Activated naive CD4-positive, alpha-beta T cell treated with anti-CD3 and anti-CD28 coated beads, Interleukin-2, amount 50 U/mL, for 72 hours (primary cell): ENCODE measurements at regions not wholly inside any gene's neighbourhood (a gene's known extent, or its start where the extent isn't known, plus 50 kb on each side); places are given as distances from the start of the nearest gene placed in this dataset.
"Not testable (repeated sequence)": the region's sequence is repeated elsewhere in the genome, so short reads cannot be mapped to it uniquely, and the experiment has no call there.

ENCODE experiments used
- ATAC-seq, 2 donors: fragments of 150-1000 bp; cut with Tn5 transposase; 2 replicates each; pipeline ENCODE4 v1.10.0; 2021; ENCODE audit warnings: mild to moderate bottlenecking in 2 of 2, moderate library complexity in 2 of 2
- DNase-seq, 2 donors: peaks; one replicate each; pipeline ENCODE4 v3.0.0; 2021 to 2022; ENCODE audit warnings: low spot score in 2 of 2
- H3K27ac Mint-ChIP-seq, 2 donors: one replicate each; pipeline ENCODE4 v1.8.0; 2022; ENCODE audit warnings: mild to moderate bottlenecking in 2 of 2, mixed read lengths in 2 of 2
- H3K36me3 Mint-ChIP-seq, 2 donors: one replicate each; pipeline ENCODE4 v1.8.0; 2022; ENCODE audit warnings: mixed read lengths in 2 of 2
- H3K9me3 Mint-ChIP-seq, 2 donors: one replicate each; pipeline ENCODE4 v1.8.0; 2022; ENCODE audit warnings: mixed read lengths in 2 of 2

- no peak for DNase-seq
- Mint-ChIP-seq H3K27ac (no peak overlapping the region), H3K9me3 (peaks cover 7 to 13% of the 10 kb centered on the region in 2 donors), H3K36me3 (no peaks in the 10 kb centered on the region)
- ATAC-seq: no peak
Measured at GRCh38 chr14:87628780-87629179, 364.2 kb downstream of the GALC start.

- ATAC-seq (no peak), DNase-seq (no peak)
- Mint-ChIP-seq H3K9me3 (peaks cover 9 to 13% of the 10 kb centered on the region in 2 donors), H3K27ac (no peak overlapping the region), H3K36me3 (no peaks in the 10 kb centered on the region)
Measured at GRCh38 chr14:87628129-87628528, 364.9 kb downstream of the GALC start.

GRCh38 chr14:87626266-87626665 is 366.7 kb downstream of the GALC start:
- H3K36me3 Mint-ChIP-seq: peaks cover 0 to 7% of the 10 kb centered on the region in 2 donors

GRCh38 chr14:87623616-87624015 is 369.4 kb downstream of the GALC start:
- ATAC-seq (no peak), DNase-seq (no peak)
- Mint-ChIP-seq H3K9me3 (peaks cover 21 to 26% of the 10 kb centered on the region in 2 donors), H3K36me3 (peaks cover 0 to 7% of the 10 kb centered on the region in 2 donors), H3K27ac (no peak overlapping the region)

More at GRCh38 chr14:87626266-87626665, 366.7 kb downstream of the GALC start:
- Mint-ChIP-seq H3K9me3 (peaks cover 18% of the 10 kb centered on the region in 2 donors), H3K27ac (no peak overlapping the region)
- DNase-seq (no peak), ATAC-seq (no peak)

GRCh38 chr14:87617079-87617478 is 375.9 kb downstream of the GALC start:
- Mint-ChIP-seq H3K27ac (no peak overlapping the region), H3K9me3 (peaks cover 11 to 13% of the 10 kb centered on the region in 2 donors), H3K36me3 (peaks cover 0 to 3% of the 10 kb centered on the region in 2 donors)
- ATAC-seq (no peak), DNase-seq (no peak)

- Mint-ChIP-seq H3K36me3 (no peaks in the 10 kb centered on the region), H3K27ac (no peak overlapping the region), H3K9me3 (peaks cover 8 to 11% of the 10 kb centered on the region in 2 donors)
- ATAC-seq (no peak), DNase-seq (peak in 1 of 2 donors; percentile 52)
Measured at GRCh38 chr14:87615822-87616679, 376.9 kb downstream of the GALC start.

GRCh38 chr14:87615047-87615446 is 377.9 kb downstream of the GALC start:
- H3K27ac Mint-ChIP-seq: no peak overlapping the region
- H3K9me3 Mint-ChIP-seq: peaks cover 0 to 3% of the 10 kb centered on the region in 2 donors
- ATAC-seq (no peak), DNase-seq (no peak)
- no peaks in the 10 kb centered on the region for H3K36me3 Mint-ChIP-seq

GRCh38 chr14:87613881-87614280 is 379.1 kb downstream of the GALC start:
- Mint-ChIP-seq H3K9me3 (no peaks in the 10 kb centered on the region), H3K27ac (no peak overlapping the region), H3K36me3 (no peaks in the 10 kb centered on the region)
- no peak for ATAC-seq
- no peak for DNase-seq

- H3K36me3 Mint-ChIP-seq: peaks cover 5 to 11% of the 10 kb centered on the region in 2 donors
- H3K9me3 Mint-ChIP-seq: peaks cover 12 to 17% of the 10 kb centered on the region in 2 donors
- not testable (repeated sequence) for ATAC-seq, H3K27ac Mint-ChIP-seq, DNase-seq
Measured at GRCh38 chr14:87607056-87607455, 385.9 kb downstream of the GALC start.

GRCh38 chr14:87601036-87601435 is 391.9 kb downstream of the GALC start:
- H3K9me3 Mint-ChIP-seq: peaks cover 10 to 13% of the 10 kb centered on the region in 2 donors
- no peak overlapping the region for H3K27ac Mint-ChIP-seq
- no peak for DNase-seq
- ATAC-seq: no peak
- H3K36me3 Mint-ChIP-seq: peaks cover 0 to 8% of the 10 kb centered on the region in 2 donors

GRCh38 chr14:87600240-87600639 is 392.7 kb downstream of the GALC start:
- Mint-ChIP-seq H3K9me3 (peaks cover 10 to 19% of the 10 kb centered on the region in 2 donors), H3K27ac (no peak overlapping the region), H3K36me3 (peaks cover 0 to 8% of the 10 kb centered on the region in 2 donors)
- no peak for DNase-seq
- ATAC-seq: no peak

- Mint-ChIP-seq H3K27ac (no peak overlapping the region), H3K36me3 (no peaks in the 10 kb centered on the region), H3K9me3 (peaks cover 7% of the 10 kb centered on the region in 2 donors)
- ATAC-seq (no peak), DNase-seq (no peak)
Measured at GRCh38 chr14:87581298-87581697, 411.7 kb downstream of the GALC start.

- ATAC-seq (no peak), DNase-seq (no peak)
- H3K27ac Mint-ChIP-seq: no peak overlapping the region
- H3K9me3 Mint-ChIP-seq: peaks cover 7% of the 10 kb centered on the region in 2 donors
- no peaks in the 10 kb centered on the region for H3K36me3 Mint-ChIP-seq
Measured at GRCh38 chr14:87579036-87579435, 413.9 kb downstream of the GALC start.

- Mint-ChIP-seq H3K36me3 (no peaks in the 10 kb centered on the region), H3K27ac (no peak overlapping the region), H3K9me3 (peaks cover under 1 to 7% of the 10 kb centered on the region in 2 donors)
- DNase-seq (no peak), ATAC-seq (no peak)
Measured at GRCh38 chr14:87575378-87575777, 417.6 kb downstream of the GALC start.

- DNase-seq: no peak
- ATAC-seq: no peak
- H3K36me3 Mint-ChIP-seq: no peaks in the 10 kb centered on the region
- no peak overlapping the region for H3K27ac Mint-ChIP-seq
- H3K9me3 Mint-ChIP-seq: peaks cover 0 to 7% of the 10 kb centered on the region in 2 donors
Measured at GRCh38 chr14:87573591-87573990, 419.4 kb downstream of the GALC start.

- no peak for ATAC-seq
- Mint-ChIP-seq H3K36me3 (no peaks in the 10 kb centered on the region), H3K27ac (no peak overlapping the region), H3K9me3 (peaks cover 2 to 6% of the 10 kb centered on the region in 2 donors)
- no peak for DNase-seq
Measured at GRCh38 chr14:87567618-87568295, 425.2 kb downstream of the GALC start.

GRCh38 chr14:87566991-87567390 is 426.0 kb downstream of the GALC start:
- Mint-ChIP-seq H3K9me3 (peaks cover 6% of the 10 kb centered on the region in 2 donors), H3K27ac (no peak overlapping the region), H3K36me3 (no peaks in the 10 kb centered on the region)
- ATAC-seq: no peak
- no peak for DNase-seq
